Trophoblast cell (in vitro differentiated cells and primary cell): ENCODE measurements at regions not wholly inside any gene's neighbourhood (a gene's known extent, or its start where the extent isn't known, plus 50 kb on each side); places are given as distances from the start of the nearest gene placed in this dataset.

ENCODE experiments used
- DNase-seq, 2 donors: peaks; one replicate each; pipeline ENCODE4 v3.0.0-alpha.2; 2016
- H2AFZ ChIP-seq: 2 replicates; pipeline ENCODE4 v1.6.1; 2013; ENCODE audit warnings: low read length, moderate library complexity, mild to moderate bottlenecking; ENCODE audit not compliant: insufficient read depth, poor library complexity
- H2AK5ac ChIP-seq: 2 replicates; pipeline ENCODE4 v1.6.1; 2013; ENCODE audit warnings: mild to moderate bottlenecking, low read length
- H2BK120ac ChIP-seq: 2 replicates; pipeline ENCODE4 v1.6.1; 2013; ENCODE audit warnings: low read length, mild to moderate bottlenecking, moderate library complexity; ENCODE audit not compliant: insufficient read depth, poor library complexity
- H2BK12ac ChIP-seq: 2 replicates; pipeline ENCODE4 v1.6.1; 2013; ENCODE audit warnings: mild to moderate bottlenecking, low read length, moderate library complexity
- H2BK5ac ChIP-seq: 2 replicates; pipeline ENCODE4 v1.6.1; 2013; ENCODE audit warnings: low read length, low read depth, moderate library complexity, mild to moderate bottlenecking; ENCODE audit not compliant: poor library complexity
- H3K14ac ChIP-seq: 2 replicates; pipeline ENCODE4 v1.6.1; 2013; ENCODE audit warnings: mild to moderate bottlenecking, low read length
- H3K18ac ChIP-seq: 2 replicates; pipeline ENCODE4 v1.6.1; 2013; ENCODE audit warnings: mild to moderate bottlenecking, low read length
- H3K23ac ChIP-seq: 2 replicates; pipeline ENCODE4 v1.6.1; 2013; ENCODE audit warnings: low read length
- H3K27ac ChIP-seq: 2 replicates; pipeline ENCODE4 v1.5.1; 2013; ENCODE audit warnings: low read depth, mild to moderate bottlenecking, inconsistent platforms, low read length, moderate library complexity
- H3K27me3 ChIP-seq: 2 replicates; pipeline ENCODE4 v1.6.1; 2013; ENCODE audit warnings: inconsistent platforms, mild to moderate bottlenecking, low read length, moderate library complexity; ENCODE audit not compliant: insufficient read depth
- H3K36me3 ChIP-seq, 2 experiments: 1 replicate in 1 of 2; 2 replicates in 1 of 2; pipeline ENCODE4 v1.6.1; 2013; ENCODE audit warnings: low read length in 2 of 2, mild to moderate bottlenecking in 2 of 2, moderate library complexity in 1 of 2; ENCODE audit not compliant: insufficient read depth in 2 of 2, control insufficient read depth in 1 of 2
- H3K4ac ChIP-seq: 2 replicates; pipeline ENCODE4 v1.6.1; 2013; ENCODE audit warnings: low read depth, mild to moderate bottlenecking, low read length, moderate library complexity
- H3K4me1 ChIP-seq, 2 experiments: 1 replicate in 1 of 2; 2 replicates in 1 of 2; pipeline ENCODE4 v1.6.1; 2013; ENCODE audit warnings: low read length in 2 of 2, mild to moderate bottlenecking in 2 of 2, moderate library complexity in 1 of 2; ENCODE audit not compliant: insufficient read depth in 2 of 2, control insufficient read depth in 1 of 2
- H3K4me2 ChIP-seq: 2 replicates; pipeline ENCODE4 v1.6.1; 2013; ENCODE audit warnings: inconsistent platforms, mild to moderate bottlenecking, low read length, moderate library complexity
- H3K4me3 ChIP-seq: 2 replicates; pipeline ENCODE4 v1.5.1; 2013; ENCODE audit warnings: mild to moderate bottlenecking, low read depth, low read length, inconsistent platforms
- H3K79me1 ChIP-seq: one replicate; pipeline ENCODE4 v1.6.1; 2013; ENCODE audit warnings: low read length
- H3K79me2 ChIP-seq: 2 replicates; pipeline ENCODE4 v1.6.1; 2013; ENCODE audit warnings: low read length, mild to moderate bottlenecking; ENCODE audit not compliant: control insufficient read depth, insufficient read depth, poor library complexity
- H3K9ac ChIP-seq: 2 replicates; pipeline ENCODE4 v1.6.1; 2013; ENCODE audit warnings: mild to moderate bottlenecking, low read length
- H3K9me3 ChIP-seq: 2 replicates; pipeline ENCODE4 v1.6.1; 2013; ENCODE audit warnings: low read depth, mild to moderate bottlenecking, control low read depth, inconsistent platforms, low read length; ENCODE audit not compliant: insufficient read depth
- H4K12ac ChIP-seq: 2 replicates; pipeline ENCODE4 v1.6.1; 2013; ENCODE audit warnings: low read depth, mild to moderate bottlenecking, low read length, moderate library complexity
- H4K8ac ChIP-seq: 2 replicates; pipeline ENCODE4 v1.6.1; 2013; ENCODE audit warnings: low read depth, mild to moderate bottlenecking, low read length, moderate library complexity
- H4K91ac ChIP-seq: one replicate; pipeline ENCODE4 v1.6.1; 2013; ENCODE audit warnings: low read depth, mild to moderate bottlenecking, low read length, moderate library complexity
- WGBS: extraction: QIAGEN DNeasy Blood & Tissue Kit; methylation state at CpG from one replicate; pipeline ENCODE4 v1.1.7; 2013; ENCODE audit warnings: missing lambda C conversion rate; ENCODE audit not compliant: insufficient read length, insufficient coverage; ENCODE audit errors: extremely low coverage; 5-methylcytosine and 5-hydroxymethylcytosine counted together

- H3K23ac ChIP-seq, result no peak overlapping the region
- H4K8ac ChIP-seq, result no peak overlapping the region
- no peak overlapping the region for H3K27ac ChIP-seq
- H3K79me2 ChIP-seq, result no peaks in the 10 kb centered on the region
- H3K4me2 ChIP-seq, result no peak overlapping the region
- no peaks in the 10 kb centered on the region for H3K79me1 ChIP-seq
- H3K4me1 ChIP-seq, result no peaks in the 10 kb centered on the region
- H2BK5ac ChIP-seq, result no peak overlapping the region
- H3K27me3 ChIP-seq, result no peaks in the 10 kb centered on the region
- no peak overlapping the region for H3K18ac ChIP-seq
- no peak overlapping the region for H3K9ac ChIP-seq
- H4K12ac ChIP-seq, result no peak overlapping the region
- no peak overlapping the region for H2BK120ac ChIP-seq
- no peak overlapping the region for H3K4ac ChIP-seq
- WGBS, result no CpG with 5 or more reads among the region's 6 CpGs
- H3K9me3 ChIP-seq, result no peaks in the 10 kb centered on the region
- DNase-seq, result no peak
- H3K14ac ChIP-seq, result no peak overlapping the region
- no peaks in the 10 kb centered on the region for H3K36me3 ChIP-seq
- H3K4me3 ChIP-seq, result no peak overlapping the region
- H2BK12ac ChIP-seq, result no peak overlapping the region
- H4K91ac ChIP-seq, result no peak overlapping the region
- H2AFZ ChIP-seq, result no peak overlapping the region
- H2AK5ac ChIP-seq, result no peak overlapping the region
These were observed 55.1 kb upstream of the RGS4 start for GRCh38 chr1:163013826-163014600.

GRCh38 chr1:163006051-163006834 is 62.9 kb upstream of the RGS4 start:
- Histone ChIP-seq H3K4me3 (no peak overlapping the region), H3K9ac (no peak overlapping the region), H3K27ac (no peak overlapping the region), H4K12ac (no peak overlapping the region), H3K36me3 (no peaks in the 10 kb centered on the region), H4K91ac (no peak overlapping the region), H3K79me2 (no peaks in the 10 kb centered on the region), H3K27me3 (no peaks in the 10 kb centered on the region), H3K4me1 (no peaks in the 10 kb centered on the region), H3K14ac (no peak overlapping the region), H3K18ac (no peak overlapping the region), H3K4me2 (no peak overlapping the region), H2AFZ (no peak overlapping the region), H2BK12ac (no peak overlapping the region), H4K8ac (no peak overlapping the region), H2BK120ac (no peak overlapping the region), H2BK5ac (no peak overlapping the region), H3K4ac (no peak overlapping the region), H3K23ac (no peak overlapping the region), H3K79me1 (no peaks in the 10 kb centered on the region), H2AK5ac (no peak overlapping the region), H3K9me3 (no peaks in the 10 kb centered on the region)
- no CpG with 5 or more reads among the region's 10 CpGs for WGBS
- no peak for DNase-seq

DNA sequence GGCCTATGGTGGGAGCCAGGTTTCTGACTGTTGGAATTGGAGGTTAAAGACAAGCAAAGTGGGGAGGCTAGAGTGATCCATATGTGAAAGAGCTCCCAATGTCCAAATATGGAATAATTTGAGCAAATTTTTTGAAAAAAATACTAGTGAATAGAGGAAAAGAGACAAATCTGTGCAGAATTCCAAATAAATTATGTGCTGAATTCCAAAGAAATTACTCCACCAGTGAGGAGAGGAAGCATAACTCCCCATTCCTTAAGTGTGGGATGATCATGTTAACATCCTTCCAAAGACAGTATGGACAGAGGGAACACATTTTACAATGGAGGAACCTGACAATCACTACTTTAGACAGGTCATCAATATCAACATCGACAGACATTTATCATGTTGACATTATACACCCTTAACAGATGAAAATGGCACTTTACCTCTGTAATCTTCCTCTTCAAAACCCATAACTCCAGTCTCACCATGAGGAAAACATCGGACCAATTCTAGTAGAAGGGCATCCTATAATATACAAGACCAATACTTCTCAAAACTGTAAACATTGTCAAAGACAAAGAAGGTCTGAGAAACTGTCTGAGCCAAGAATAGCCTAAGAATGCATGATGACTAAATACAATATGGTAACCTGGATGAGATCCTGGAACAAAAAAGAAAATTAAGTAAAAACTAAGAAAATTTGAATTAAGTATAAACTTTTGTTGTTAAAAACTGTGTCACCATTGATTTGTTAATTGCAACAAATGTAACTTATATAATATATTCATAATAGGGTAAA is 71.5 kb upstream of the RGS4 start:
- WGBS, result no CpG with 5 or more reads among the region's 2 CpGs
- no peak overlapping the region for H3K4me2 ChIP-seq

GRCh38 chr1:162996261-162996660 is 72.9 kb upstream of the RGS4 start:
- Histone ChIP-seq H3K4me3 (no peak overlapping the region), H3K23ac (no peak overlapping the region), H4K91ac (no peak overlapping the region), H2BK12ac (no peak overlapping the region), H4K12ac (no peak overlapping the region), H3K4ac (no peak overlapping the region), H2AK5ac (no peak overlapping the region), H3K18ac (no peak overlapping the region), H3K79me2 (no peaks in the 10 kb centered on the region), H2AFZ (no peak overlapping the region), H3K4me2 (no peak overlapping the region), H3K14ac (no peak overlapping the region), H3K9me3 (peaks cover 2% of the 10 kb centered on the region), H3K79me1 (no peaks in the 10 kb centered on the region), H3K36me3 (no peaks in the 10 kb centered on the region), H3K27ac (no peak overlapping the region), H3K4me1 (no peaks in the 10 kb centered on the region), H2BK5ac (no peak overlapping the region), H2BK120ac (no peak overlapping the region), H3K9ac (no peak overlapping the region), H3K27me3 (no peaks in the 10 kb centered on the region), H4K8ac (no peak overlapping the region)
- DNase-seq, result no peak
- WGBS, result no CpG with 5 or more reads among the region's 1 CpG

More for the DNA sequence above, 71.5 kb upstream of the RGS4 start:
- Histone ChIP-seq H3K79me1 (no peaks in the 10 kb centered on the region), H3K27me3 (no peaks in the 10 kb centered on the region), H3K36me3 (no peaks in the 10 kb centered on the region), H2AFZ (no peak overlapping the region), H3K23ac (no peak overlapping the region), H4K8ac (no peak overlapping the region), H2BK12ac (no peak overlapping the region), H3K9ac (no peak overlapping the region), H3K4me3 (no peak overlapping the region), H3K4ac (no peak overlapping the region), H3K14ac (no peak overlapping the region), H2BK5ac (no peak overlapping the region), H2AK5ac (no peak overlapping the region), H3K79me2 (no peaks in the 10 kb centered on the region), H3K18ac (no peak overlapping the region), H2BK120ac (no peak overlapping the region), H4K12ac (no peak overlapping the region), H4K91ac (no peak overlapping the region), H3K4me1 (no peaks in the 10 kb centered on the region), H3K9me3 (no peaks in the 10 kb centered on the region), H3K27ac (no peak overlapping the region)
- DNase-seq, result no peak
